ENCODE measurements at regions not wholly inside any gene's neighbourhood (a gene's known extent, or its start where the extent isn't known, plus 50 kb on each side); places are given as distances from the start of the nearest gene placed in this dataset.

DNA sequence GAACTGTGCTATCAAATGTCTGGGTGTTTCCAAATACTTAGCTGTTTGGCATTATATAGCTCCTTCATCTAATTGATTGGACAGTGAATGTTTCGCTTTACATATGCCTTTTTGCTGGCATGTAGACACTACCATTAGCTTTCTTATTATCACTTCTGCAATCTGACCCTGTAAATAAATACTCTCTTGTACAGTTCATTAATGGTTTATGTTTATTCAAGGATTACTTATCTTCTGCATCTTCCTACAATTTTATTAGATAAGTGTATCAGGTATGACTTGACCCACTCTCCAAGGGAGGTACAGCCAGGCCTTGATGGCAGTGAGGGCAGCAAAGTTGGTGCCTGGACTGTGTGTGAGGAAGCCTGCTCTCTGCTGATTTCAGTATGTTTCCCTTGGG, 614.1 kb upstream of the SETBP1 start:
- Histone ChIP-seq H3K4me1 (ENCODE audit: control insufficient read depth in 2 of 2, insufficient read depth in 2 of 2, low read length in 2 of 2) (no peaks in the 10 kb centered on the region), H3K4me3 (ENCODE audit: low read length in 2 of 2) (no peak overlapping the region), H3K9me3 (ENCODE audit: control insufficient read depth in 2 of 2, insufficient read depth in 1 of 2, low read length in 1 of 2) (no peaks in the 10 kb centered on the region), H3K27me3 (ENCODE audit: control insufficient read depth in 2 of 2, insufficient read depth in 1 of 2, low read length in 1 of 2) (no peaks in the 10 kb centered on the region), H3K27ac (ENCODE audit: low read depth in 1 of 2, low read length in 1 of 2) (no peak overlapping the region), H3K36me3 (ENCODE audit: control insufficient read depth in 2 of 2, insufficient read depth in 2 of 2, low read length in 1 of 2) (no peaks in the 10 kb centered on the region)
- WGBS, result 91% methylated on average over 1 of the region's 1 CpG
- no peak for DNase-seq (ENCODE audit: low read depth in 6 of 9, low spot score in 9 of 9)

DNA sequence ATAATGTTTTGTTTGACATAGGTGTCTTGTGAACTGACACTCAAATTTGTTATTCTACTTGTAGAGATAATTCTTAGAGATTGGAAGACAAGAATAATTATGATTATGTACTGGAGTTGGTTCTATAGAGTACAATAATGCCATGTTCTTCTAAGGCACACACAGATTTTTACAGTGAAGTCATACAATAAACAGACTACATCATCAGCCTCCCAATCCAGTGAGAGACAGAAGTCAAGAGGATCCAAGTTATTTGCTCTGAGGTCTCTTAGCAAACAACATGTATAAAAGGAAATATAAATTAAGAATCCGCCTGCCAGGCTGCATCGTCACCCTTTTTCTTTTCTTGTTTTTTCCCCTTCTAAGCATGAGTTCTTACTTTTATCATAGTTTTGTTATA, 613.5 kb upstream of the SETBP1 start:
- Histone ChIP-seq H3K4me1 (ENCODE audit: control insufficient read depth in 2 of 2, insufficient read depth in 2 of 2, low read length in 2 of 2) (no peaks in the 10 kb centered on the region), H3K27ac (ENCODE audit: low read depth in 1 of 2, low read length in 1 of 2) (no peak overlapping the region), H3K4me3 (ENCODE audit: low read length in 2 of 2) (no peak overlapping the region), H3K27me3 (ENCODE audit: control insufficient read depth in 2 of 2, insufficient read depth in 1 of 2, low read length in 1 of 2) (no peaks in the 10 kb centered on the region), H3K36me3 (ENCODE audit: control insufficient read depth in 2 of 2, insufficient read depth in 2 of 2, low read length in 1 of 2) (no peaks in the 10 kb centered on the region), H3K9me3 (ENCODE audit: control insufficient read depth in 2 of 2, insufficient read depth in 1 of 2, low read length in 1 of 2) (no peaks in the 10 kb centered on the region)
- DNase-seq (ENCODE audit: low read depth in 6 of 9, low spot score in 9 of 9), result no peak
- 100% methylated on average over 2 of the region's 2 CpGs for WGBS

DNA sequence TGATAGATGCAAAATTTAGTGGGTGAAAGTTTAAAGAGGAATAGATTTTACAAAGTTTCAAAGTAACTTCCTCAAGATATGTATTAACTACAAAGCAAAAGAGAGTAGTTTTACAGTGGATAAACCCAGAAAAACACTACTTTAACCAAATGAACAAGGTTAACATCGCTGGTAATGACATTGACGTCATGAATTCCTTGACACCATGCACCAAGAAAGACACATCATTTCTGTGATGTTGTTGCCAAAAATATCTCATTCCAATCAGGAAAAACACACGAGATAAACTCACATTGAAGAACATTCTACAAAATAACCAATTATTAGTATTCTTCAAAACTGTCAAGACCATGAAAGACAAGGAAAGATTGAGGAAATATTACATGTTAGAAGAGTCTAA, 605.6 kb upstream of the SETBP1 start:
- H3K4me3 ChIP-seq (ENCODE audit: low read length in 2 of 2), result no peak overlapping the region
- H3K9me3 ChIP-seq (ENCODE audit: control insufficient read depth in 2 of 2, insufficient read depth in 1 of 2, low read length in 1 of 2), result no peaks in the 10 kb centered on the region
- H3K27ac ChIP-seq (ENCODE audit: low read depth in 1 of 2, low read length in 1 of 2), result no peak overlapping the region
- H3K4me1 ChIP-seq (ENCODE audit: control insufficient read depth in 2 of 2, insufficient read depth in 2 of 2, low read length in 2 of 2), result no peaks in the 10 kb centered on the region
- no peaks in the 10 kb centered on the region for H3K36me3 ChIP-seq (ENCODE audit: control insufficient read depth in 2 of 2, insufficient read depth in 2 of 2, low read length in 1 of 2)
- 92% methylated on average over 3 of the region's 3 CpGs for WGBS
- H3K27me3 ChIP-seq (ENCODE audit: control insufficient read depth in 2 of 2, insufficient read depth in 1 of 2, low read length in 1 of 2), result no peaks in the 10 kb centered on the region
- no peak for DNase-seq (ENCODE audit: low read depth in 6 of 9, low spot score in 9 of 9)

DNA sequence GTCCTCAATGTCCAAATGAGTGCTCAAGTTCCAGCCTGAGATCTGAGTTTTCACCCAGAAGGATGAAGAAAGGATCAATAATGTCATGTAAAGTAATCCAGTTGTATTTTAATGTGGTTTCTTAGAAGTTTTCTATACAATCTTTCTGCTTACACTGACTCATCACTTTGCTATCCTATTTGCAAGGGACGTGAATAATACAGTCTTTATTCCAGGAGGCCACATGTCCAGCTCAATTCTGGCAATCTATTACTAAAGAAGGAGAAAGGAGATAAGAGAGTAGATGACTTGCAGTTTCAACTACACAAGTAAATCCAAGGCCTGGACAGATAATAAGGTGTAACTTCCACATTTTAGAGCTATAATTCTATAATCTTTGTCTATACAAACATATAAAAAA, 601.1 kb upstream of the SETBP1 start:
- Histone ChIP-seq H3K36me3 (ENCODE audit: control insufficient read depth in 2 of 2, insufficient read depth in 2 of 2, low read length in 1 of 2) (no peaks in the 10 kb centered on the region), H3K27ac (ENCODE audit: low read depth in 1 of 2, low read length in 1 of 2) (no peak overlapping the region), H3K27me3 (ENCODE audit: control insufficient read depth in 2 of 2, insufficient read depth in 1 of 2, low read length in 1 of 2) (no peaks in the 10 kb centered on the region), H3K4me1 (ENCODE audit: control insufficient read depth in 2 of 2, insufficient read depth in 2 of 2, low read length in 2 of 2) (no peaks in the 10 kb centered on the region), H3K4me3 (ENCODE audit: low read length in 2 of 2) (no peak overlapping the region), H3K9me3 (ENCODE audit: control insufficient read depth in 2 of 2, insufficient read depth in 1 of 2, low read length in 1 of 2) (no peaks in the 10 kb centered on the region)
- DNase-seq (ENCODE audit: low read depth in 6 of 9, low spot score in 9 of 9), result no peak
- WGBS, result 60% methylated on average over 1 of the region's 1 CpG

DNA sequence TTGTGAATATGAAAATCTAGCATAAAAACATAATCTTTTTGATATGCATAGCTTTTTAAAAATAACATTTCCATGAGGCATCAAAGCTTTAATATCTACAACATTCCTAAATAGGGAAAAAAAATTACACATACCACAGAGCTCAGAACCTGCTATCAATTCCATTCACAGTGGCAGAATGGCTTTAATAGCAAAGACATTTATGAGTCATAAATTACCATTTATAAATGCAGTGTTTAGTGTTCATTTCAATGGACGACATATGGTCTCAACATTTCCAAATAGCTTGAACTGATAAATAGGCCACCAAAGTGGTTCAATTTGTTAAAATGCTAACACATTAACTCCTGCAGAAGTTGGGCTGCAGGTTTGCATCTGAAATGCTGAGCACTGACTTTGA, 600.6 kb upstream of the SETBP1 start:
- H3K27me3 ChIP-seq (ENCODE audit: control insufficient read depth in 2 of 2, insufficient read depth in 1 of 2, low read length in 1 of 2), result no peaks in the 10 kb centered on the region
- WGBS, result 95% methylated on average over 1 of the region's 1 CpG
- no peaks in the 10 kb centered on the region for H3K4me1 ChIP-seq (ENCODE audit: control insufficient read depth in 2 of 2, insufficient read depth in 2 of 2, low read length in 2 of 2)
- no peak for DNase-seq (ENCODE audit: low read depth in 6 of 9, low spot score in 9 of 9)
- H3K27ac ChIP-seq (ENCODE audit: low read depth in 1 of 2, low read length in 1 of 2), result no peak overlapping the region
- H3K4me3 ChIP-seq (ENCODE audit: low read length in 2 of 2), result no peak overlapping the region
- H3K36me3 ChIP-seq (ENCODE audit: control insufficient read depth in 2 of 2, insufficient read depth in 2 of 2, low read length in 1 of 2), result no peaks in the 10 kb centered on the region
- H3K9me3 ChIP-seq (ENCODE audit: control insufficient read depth in 2 of 2, insufficient read depth in 1 of 2, low read length in 1 of 2), result no peaks in the 10 kb centered on the region

DNA sequence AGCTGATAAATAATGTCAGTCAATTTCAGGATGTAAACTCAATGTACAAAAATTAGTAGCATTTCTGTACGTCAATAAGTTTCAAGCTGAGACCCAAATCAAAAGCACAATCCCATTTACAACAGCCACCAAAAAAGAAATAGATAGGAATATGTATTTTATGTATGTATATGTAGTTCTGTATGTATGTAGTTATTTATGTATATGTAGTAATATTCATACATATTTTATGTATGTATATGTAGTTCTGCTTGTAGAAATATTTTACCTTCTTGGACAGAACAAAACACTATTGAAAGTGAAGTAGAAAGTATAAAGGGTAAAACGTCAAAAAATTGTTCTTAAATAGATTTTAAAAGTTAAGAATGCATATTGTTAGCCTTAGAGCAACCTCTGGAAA, 591.0 kb upstream of the SETBP1 start:
- 95% methylated on average over 2 of the region's 2 CpGs for WGBS
- Histone ChIP-seq H3K9me3 (ENCODE audit: control insufficient read depth in 2 of 2, insufficient read depth in 1 of 2, low read length in 1 of 2) (no peaks in the 10 kb centered on the region), H3K27me3 (ENCODE audit: control insufficient read depth in 2 of 2, insufficient read depth in 1 of 2, low read length in 1 of 2) (no peaks in the 10 kb centered on the region), H3K4me1 (ENCODE audit: control insufficient read depth in 2 of 2, insufficient read depth in 2 of 2, low read length in 2 of 2) (no peaks in the 10 kb centered on the region), H3K4me3 (ENCODE audit: low read length in 2 of 2) (no peak overlapping the region), H3K36me3 (ENCODE audit: control insufficient read depth in 2 of 2, insufficient read depth in 2 of 2, low read length in 1 of 2) (no peaks in the 10 kb centered on the region), H3K27ac (ENCODE audit: low read depth in 1 of 2, low read length in 1 of 2) (no peak overlapping the region)
- no peak for DNase-seq (ENCODE audit: low read depth in 6 of 9, low spot score in 9 of 9)

DNA sequence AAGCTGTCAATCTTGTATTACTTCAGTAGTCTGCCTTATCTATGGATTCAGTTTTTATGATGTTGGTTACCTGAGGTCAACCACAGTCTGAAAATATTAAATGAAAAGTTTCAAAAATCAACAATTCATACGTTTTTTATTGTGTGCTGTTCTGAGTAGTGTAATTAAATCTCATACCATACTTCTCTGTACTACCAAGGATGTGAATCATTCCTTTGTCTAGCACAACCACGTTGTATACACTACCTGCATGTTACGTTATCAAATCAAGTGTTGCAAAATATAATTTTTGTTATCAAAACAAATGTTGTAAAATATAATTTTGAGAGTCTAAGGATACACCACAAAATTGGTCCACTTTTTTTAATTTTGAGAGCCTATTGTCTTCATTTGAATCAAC, 590.2 kb upstream of the SETBP1 start:
- Histone ChIP-seq H3K9me3 (ENCODE audit: control insufficient read depth in 2 of 2, insufficient read depth in 1 of 2, low read length in 1 of 2) (no peaks in the 10 kb centered on the region), H3K4me3 (ENCODE audit: low read length in 2 of 2) (no peak overlapping the region), H3K27ac (ENCODE audit: low read depth in 1 of 2, low read length in 1 of 2) (no peak overlapping the region), H3K36me3 (ENCODE audit: control insufficient read depth in 2 of 2, insufficient read depth in 2 of 2, low read length in 1 of 2) (no peaks in the 10 kb centered on the region), H3K27me3 (ENCODE audit: control insufficient read depth in 2 of 2, insufficient read depth in 1 of 2, low read length in 1 of 2) (no peaks in the 10 kb centered on the region), H3K4me1 (ENCODE audit: control insufficient read depth in 2 of 2, insufficient read depth in 2 of 2, low read length in 2 of 2) (no peaks in the 10 kb centered on the region)
- WGBS, result 86% methylated on average over 3 of the region's 3 CpGs
- DNase-seq (ENCODE audit: low read depth in 6 of 9, low spot score in 9 of 9), result no peak

DNA sequence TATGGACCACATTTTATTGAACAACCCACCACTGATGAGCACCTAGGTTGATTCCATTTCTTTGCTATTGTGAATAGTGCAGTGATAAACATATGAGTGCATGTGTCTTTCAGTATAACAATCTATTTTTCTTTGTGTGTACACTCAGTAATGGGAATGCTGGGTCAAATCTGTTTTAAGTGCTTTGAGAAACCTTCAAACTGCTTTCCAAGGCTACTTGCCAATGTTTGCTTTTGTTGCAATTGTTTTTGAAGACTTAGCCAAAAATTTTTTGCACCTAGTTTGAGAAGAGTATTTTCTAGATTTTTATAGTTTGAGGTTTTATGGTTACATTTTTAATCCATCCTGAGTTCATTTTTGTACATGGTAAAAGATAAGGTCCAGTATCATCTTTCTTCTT, 587.4 kb upstream of the SETBP1 start:
- no peak for DNase-seq (ENCODE audit: low read depth in 6 of 9, low spot score in 9 of 9)
- H3K4me3 ChIP-seq (ENCODE audit: low read length in 2 of 2), result no peak overlapping the region
- H3K27me3 ChIP-seq (ENCODE audit: control insufficient read depth in 2 of 2, insufficient read depth in 1 of 2, low read length in 1 of 2), result no peaks in the 10 kb centered on the region
- H3K9me3 ChIP-seq (ENCODE audit: control insufficient read depth in 2 of 2, insufficient read depth in 1 of 2, low read length in 1 of 2), result no peaks in the 10 kb centered on the region
- no peaks in the 10 kb centered on the region for H3K36me3 ChIP-seq (ENCODE audit: control insufficient read depth in 2 of 2, insufficient read depth in 2 of 2, low read length in 1 of 2)
- H3K27ac ChIP-seq (ENCODE audit: low read depth in 1 of 2, low read length in 1 of 2), result no peak overlapping the region
- H3K4me1 ChIP-seq (ENCODE audit: control insufficient read depth in 2 of 2, insufficient read depth in 2 of 2, low read length in 2 of 2), result no peaks in the 10 kb centered on the region

DNA sequence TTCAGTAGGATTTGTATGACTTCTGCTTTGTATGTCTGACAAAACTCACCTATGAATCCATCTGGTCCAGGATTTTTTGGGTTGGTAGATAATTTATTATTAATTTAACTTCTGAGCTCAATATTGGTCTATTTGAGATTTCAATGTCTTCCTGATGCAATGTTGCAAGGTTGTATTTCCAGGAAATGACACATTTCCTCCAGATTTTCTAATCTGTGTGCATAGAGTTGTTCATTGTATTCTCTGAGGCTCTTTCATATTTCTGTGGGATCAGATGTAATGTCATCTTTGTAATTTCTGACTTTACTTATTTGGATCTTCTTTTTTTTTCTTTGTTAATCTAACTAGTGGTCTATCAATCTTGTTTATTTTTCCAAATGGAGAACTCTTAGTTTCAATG, 584.7 kb upstream of the SETBP1 start:
- H3K4me1 ChIP-seq (ENCODE audit: control insufficient read depth in 2 of 2, insufficient read depth in 2 of 2, low read length in 2 of 2), result no peaks in the 10 kb centered on the region
- H3K9me3 ChIP-seq (ENCODE audit: control insufficient read depth in 2 of 2, insufficient read depth in 1 of 2, low read length in 1 of 2), result peaks cover 0 to 6% of the 10 kb centered on the region in 2 donors
- no peak for DNase-seq (ENCODE audit: low read depth in 6 of 9, low spot score in 9 of 9)
- H3K27me3 ChIP-seq (ENCODE audit: control insufficient read depth in 2 of 2, insufficient read depth in 1 of 2, low read length in 1 of 2), result no peaks in the 10 kb centered on the region
- H3K36me3 ChIP-seq (ENCODE audit: control insufficient read depth in 2 of 2, insufficient read depth in 2 of 2, low read length in 1 of 2), result no peaks in the 10 kb centered on the region
- H3K4me3 ChIP-seq (ENCODE audit: low read length in 2 of 2), result no peak overlapping the region
- H3K27ac ChIP-seq (ENCODE audit: low read depth in 1 of 2, low read length in 1 of 2), result no peak overlapping the region

DNA sequence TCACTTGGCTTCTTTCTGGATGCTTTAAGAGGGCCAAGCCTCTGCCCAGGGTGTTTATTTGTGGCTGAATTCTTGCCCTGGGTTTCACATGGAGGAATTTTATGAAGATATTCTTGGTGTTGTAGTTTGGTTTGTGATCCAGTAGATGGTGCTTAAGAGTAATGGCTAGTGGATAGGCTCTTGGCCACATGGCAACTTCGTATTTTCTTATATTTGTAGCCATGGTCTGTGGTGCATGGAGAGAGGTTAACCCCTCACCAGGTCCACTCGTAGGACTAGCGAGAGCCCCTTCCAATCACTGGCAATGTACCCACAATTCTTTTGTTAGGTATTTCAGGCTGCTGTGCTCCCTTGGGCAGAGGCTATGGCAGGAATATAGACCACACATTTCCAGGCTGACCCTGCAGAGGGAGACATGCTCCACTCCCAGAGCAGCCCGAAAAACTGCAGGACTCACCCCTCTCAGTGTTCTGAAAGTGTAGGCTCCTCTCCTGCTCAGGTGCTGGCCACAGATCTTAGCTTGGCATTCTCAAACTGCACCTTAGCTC, 582.1 kb upstream of the SETBP1 start:
- no peak for DNase-seq (ENCODE audit: low read depth in 6 of 9, low spot score in 9 of 9)
- WGBS, result 87% methylated on average over 4 of the region's 4 CpGs

More for the DNA sequence above, 582.1 kb upstream of the SETBP1 start:
- peaks cover 0 to 6% of the 10 kb centered on the region in 2 donors for H3K9me3 ChIP-seq (ENCODE audit: control insufficient read depth in 2 of 2, insufficient read depth in 1 of 2, low read length in 1 of 2)
- H3K27me3 ChIP-seq (ENCODE audit: control insufficient read depth in 2 of 2, insufficient read depth in 1 of 2, low read length in 1 of 2), result no peaks in the 10 kb centered on the region
- no peaks in the 10 kb centered on the region for H3K36me3 ChIP-seq (ENCODE audit: control insufficient read depth in 2 of 2, insufficient read depth in 2 of 2, low read length in 1 of 2)
- H3K4me1 ChIP-seq (ENCODE audit: control insufficient read depth in 2 of 2, insufficient read depth in 2 of 2, low read length in 2 of 2), result no peaks in the 10 kb centered on the region
- no peak overlapping the region for H3K4me3 ChIP-seq (ENCODE audit: low read length in 2 of 2)
- H3K27ac ChIP-seq (ENCODE audit: low read depth in 1 of 2, low read length in 1 of 2), result no peak overlapping the region
